Heart right ventricle (tissue), 16 donors: ENCODE measurements at regions not wholly inside any gene's neighbourhood (a gene's known extent, or its start where the extent isn't known, plus 50 kb on each side); places are given as distances from the start of the nearest gene placed in this dataset.

Experiments used
- ATAC-seq, 8 donors: fragments of 200-7000 bp; cut with Tn5 transposase; one replicate each; pipeline ENCODE4 v1.9.1; 2020; ENCODE audit warnings: mild to moderate bottlenecking in 8 of 8, moderate library complexity in 8 of 8, moderate number of reproducible peaks in 1 of 8
- DNase-seq, 2 donors: peaks; one replicate each; pipeline ENCODE4 v3.0.0-alpha.2; 2020
- H3K27ac ChIP-seq, 10 donors: fragments of 200-600 bp; sonication (generic) in 2 of 10; one replicate each; pipeline versions ENCODE4 v1.5.0 to v1.8.0; 2020 to 2022; ENCODE audit warnings: mild to moderate bottlenecking in 3 of 10
- H3K27me3 ChIP-seq, 7 donors: fragments of 200-600 bp; one replicate each; pipeline ENCODE4 v1.8.0; 2021 to 2022; ENCODE audit warnings: mild to moderate bottlenecking in 2 of 7
- H3K36me3 ChIP-seq, 9 donors: fragments of 200-600 bp; sonication (generic) in 1 of 9; one replicate each; pipeline versions ENCODE4 v1.5.0 to v1.8.0; 2020 to 2022; ENCODE audit warnings: mild to moderate bottlenecking in 2 of 9
- H3K4me1 ChIP-seq, 9 donors: fragments of 200-600 bp; sonication (generic) in 1 of 9; one replicate each; pipeline versions ENCODE4 v1.5.0 to v1.8.0; 2020 to 2022; ENCODE audit warnings: mild to moderate bottlenecking in 4 of 9
- H3K4me3 ChIP-seq, 10 donors: fragments of 200-600 bp; sonication (generic) in 2 of 10; one replicate each; pipeline versions ENCODE4 v1.5.0 to v1.8.0; 2020 to 2022; ENCODE audit warnings: mild to moderate bottlenecking in 7 of 10, moderate library complexity in 2 of 10
- H3K9me3 ChIP-seq, 11 donors: fragments of 200-600 bp in 10 of 11; sonication (generic) in 2 of 11; one replicate each; pipeline versions ENCODE4 v1.5.0 to v1.8.0; 2013 to 2022; ENCODE audit warnings: mild to moderate bottlenecking in 2 of 11, control low read depth in 1 of 11, moderate library complexity in 1 of 11
- WGBS, 2 donors: extraction: QIAGEN DNeasy Blood & Tissue Kit; methylation state at CpG; one replicate each; pipeline ENCODE4 v1.1.7; 2013; ENCODE audit warnings: inconsistent platforms in 1 of 2; 5-methylcytosine and 5-hydroxymethylcytosine counted together
- intact Hi-C, 10 donors: fragments of 100-400 bp; cut with DNase I; formaldehyde crosslinking; loops; one replicate each; pipeline versions ENCODE4 v1.11.1 to v1.14.2; 2022
- TF ChIP-seq, protein P1 (sequence below), 9 donors: fragments of 200-600 bp; sonication (generic) in 2 of 9; IDR thresholded peaks; one replicate each; pipeline versions ENCODE4 v1.5.0 to v1.8.0; 2021 to 2022; ENCODE audit warnings: antibody characterized with exemption in 9 of 9, mild to moderate bottlenecking in 5 of 9, moderate library complexity in 1 of 9
- donor health status: Arrhythmogenic right ventricular cardiomyopathy.
- donor health status: ischemic (EF 13 %, LVEDD 7.1; RV severe dilation, severe dysfunction).
- donor health status: healthy with polysubstance abuse.
- donor health status: DM: no; HTN: yes; CAD: no.
- donor health status: DM: no; HTN: no; CAD: no.
- donor health status: ischemic (EF 25% LVEDD 6.9; RV normal size, moderate dysfunction).
- donor health status: ischemic (EF 25% LVEDD 5.7; RV mildly dilated, moderate dysfunction).
- donor health status: healthy.
- donor health status: DM: yes; HTN: yes; CAD: no.
- donor health status: Ischemic cardiomyopathy.
- donor health status: ischemic (EF 35%, LVEDD 5.7; RV mildly dilated, moderate dysfunction).
- donor health status: nonischemic (EF 11% LVEDD 7.7; RV severe dilation, severe dysfunction).
- donor health status: DM: yes; HTN: yes; CAD: no.
- donor health status: PGD.
- donor health status: ischemic (EF 29% LVEDD 5.4; RV normal size, mild dysfunction).
- donor health status: nonischemic (EF 23%, LVEDD 6.1; RV moderate dilation, normal function).

- no peak for ATAC-seq
- DNase-seq = no peak
- no peak overlapping the region for H3K4me3 ChIP-seq
- H3K36me3 ChIP-seq = no peaks in the 10 kb centered on the region
- H3K27me3 ChIP-seq = no peaks in the 10 kb centered on the region
- H3K9me3 ChIP-seq = no peaks in the 10 kb centered on the region
- TF ChIP-seq, protein P1, sequence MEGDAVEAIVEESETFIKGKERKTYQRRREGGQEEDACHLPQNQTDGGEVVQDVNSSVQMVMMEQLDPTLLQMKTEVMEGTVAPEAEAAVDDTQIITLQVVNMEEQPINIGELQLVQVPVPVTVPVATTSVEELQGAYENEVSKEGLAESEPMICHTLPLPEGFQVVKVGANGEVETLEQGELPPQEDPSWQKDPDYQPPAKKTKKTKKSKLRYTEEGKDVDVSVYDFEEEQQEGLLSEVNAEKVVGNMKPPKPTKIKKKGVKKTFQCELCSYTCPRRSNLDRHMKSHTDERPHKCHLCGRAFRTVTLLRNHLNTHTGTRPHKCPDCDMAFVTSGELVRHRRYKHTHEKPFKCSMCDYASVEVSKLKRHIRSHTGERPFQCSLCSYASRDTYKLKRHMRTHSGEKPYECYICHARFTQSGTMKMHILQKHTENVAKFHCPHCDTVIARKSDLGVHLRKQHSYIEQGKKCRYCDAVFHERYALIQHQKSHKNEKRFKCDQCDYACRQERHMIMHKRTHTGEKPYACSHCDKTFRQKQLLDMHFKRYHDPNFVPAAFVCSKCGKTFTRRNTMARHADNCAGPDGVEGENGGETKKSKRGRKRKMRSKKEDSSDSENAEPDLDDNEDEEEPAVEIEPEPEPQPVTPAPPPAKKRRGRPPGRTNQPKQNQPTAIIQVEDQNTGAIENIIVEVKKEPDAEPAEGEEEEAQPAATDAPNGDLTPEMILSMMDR (IDR thresholded peaks at IDR 0.05) = no peak
- 92 to 98% methylated on average over 1 of the region's 1 CpG for WGBS, 2 donors
- H3K27ac ChIP-seq = peak overlapping the region in 4 of 10 donors; percentile 9 to 83 (median 66)
- H3K4me1 ChIP-seq = peaks cover 0 to 36% (median 0%) of the 10 kb centered on the region in 9 donors
- intact Hi-C loops = loop anchor here in 1 of 10 donors (5.0 kb wide), 2 partner anchors 41 to 159 kb away; no protein-coding TSS in a partner anchor
Measured at GRCh38 chr4:173696551-173696950, 166.5 kb upstream of the HAND2 start.

DNA sequence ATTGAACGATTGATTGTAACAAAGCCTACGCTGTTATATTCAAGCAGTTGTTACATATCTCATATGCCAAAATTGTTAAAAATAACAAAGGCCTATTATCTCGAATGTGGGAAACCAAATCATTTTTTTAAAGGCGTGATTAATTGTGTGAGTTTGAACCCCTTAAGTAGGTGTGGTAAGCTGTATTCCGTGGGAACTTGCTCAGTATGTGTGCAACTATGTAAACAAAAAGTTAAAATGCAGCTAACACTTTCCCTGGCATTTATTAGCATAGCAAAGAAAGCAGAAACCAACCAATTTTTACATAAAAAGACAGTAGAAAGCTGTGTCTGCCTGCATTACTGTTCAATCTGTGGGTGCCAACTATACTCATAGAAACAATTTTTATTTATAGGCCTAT lies 166.0 kb upstream of the HAND2 start:
- WGBS, 2 donors = 61 to 76% methylated on average over 5 of the region's 5 CpGs
- Histone ChIP-seq H3K4me3 (no peak overlapping the region), H3K27ac (peak overlapping the region in 5 of 10 donors; percentile 19 to 62 (median 29)), H3K36me3 (no peaks in the 10 kb centered on the region), H3K27me3 (no peaks in the 10 kb centered on the region), H3K9me3 (no peaks in the 10 kb centered on the region), H3K4me1 (peaks cover 0 to 36% (median 0%) of the 10 kb centered on the region in 9 donors)
- intact Hi-C loops = loop anchor here in 1 of 10 donors (5.0 kb wide), 2 partner anchors 41 to 159 kb away; no protein-coding TSS in a partner anchor
- DNase-seq (no peak), ATAC-seq (no peak)
- TF ChIP-seq, protein P1 (IDR thresholded peaks at IDR 0.05) = no peak

GRCh38 chr4:173685831-173686210 lies 155.8 kb upstream of the HAND2 start:
- Histone ChIP-seq H3K27ac (peak overlapping the region in 5 of 10 donors; percentile 80 to 89 (median 83)), H3K4me3 (no peak overlapping the region), H3K27me3 (no peaks in the 10 kb centered on the region), H3K9me3 (peaks cover 0 to 5% (median 0%) of the 10 kb centered on the region in 11 donors), H3K36me3 (no peaks in the 10 kb centered on the region), H3K4me1 (peaks cover 0 to 39% (median 9%) of the 10 kb centered on the region in 9 donors)
- intact Hi-C loops = loop anchor here in 3 of 10 donors (5.0 to 10.0 kb wide), 2 partner anchors 61 to 151 kb away; partner anchors contain the start of gene HAND2 (in 2 of the 3)
- no peak for DNase-seq
- TF ChIP-seq, protein P1 (IDR thresholded peaks at IDR 0.05) = no peak
- no peak for ATAC-seq

DNA sequence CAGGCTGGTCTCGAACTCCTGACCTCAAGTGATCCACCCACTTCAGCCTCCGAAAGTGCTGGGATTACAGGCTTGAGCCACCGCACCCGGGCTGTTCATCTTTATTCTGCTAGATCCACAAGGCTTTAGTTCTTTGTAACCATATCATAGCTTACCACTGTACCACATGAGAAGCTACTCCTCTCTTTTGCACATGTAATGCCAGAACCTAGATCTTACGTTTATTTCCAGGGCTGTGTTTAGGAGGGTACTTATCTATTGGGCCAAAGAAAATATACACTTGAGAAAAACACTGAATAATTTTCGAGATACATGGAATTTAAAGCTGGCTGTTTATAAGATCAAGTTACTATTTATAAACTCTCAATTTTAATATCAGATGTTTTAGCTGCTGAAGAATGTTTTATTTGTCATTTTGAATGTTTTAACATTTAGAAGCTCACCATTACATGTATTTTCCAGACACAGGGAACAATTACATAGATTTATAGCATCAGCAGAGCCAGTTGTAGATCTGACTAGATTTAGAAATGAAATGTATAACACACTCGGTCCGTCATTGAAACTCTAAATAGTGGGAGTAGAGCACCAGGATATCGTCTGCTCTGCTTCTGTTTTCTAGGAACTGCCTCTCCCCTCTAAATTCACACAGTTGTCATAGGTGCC lies 155.3 kb upstream of the HAND2 start:
- DNase-seq = no peak
- TF ChIP-seq, protein P1 (IDR thresholded peaks at IDR 0.05) = no peak
- intact Hi-C loops = loop anchor here in 3 of 10 donors (5.0 to 10.0 kb wide), 2 partner anchors 62 to 150 kb away; partner anchors contain the start of gene HAND2 (in 2 of the 3)
- peak overlapping the region; percentile 43 to 89 (median 78) for H3K27ac ChIP-seq
- no peaks in the 10 kb centered on the region for H3K36me3 ChIP-seq
- 59 to 64% methylated on average over 9 of the region's 9 CpGs for WGBS, 2 donors
- no peaks in the 10 kb centered on the region for H3K27me3 ChIP-seq
- no peak overlapping the region for H3K4me3 ChIP-seq
- ATAC-seq = no peak
- H3K4me1 ChIP-seq = peaks cover 0 to 39% (median 9%) of the 10 kb centered on the region in 9 donors
- peaks cover 0 to 5% (median 0%) of the 10 kb centered on the region in 11 donors for H3K9me3 ChIP-seq
